NCI-H2029 treated with DMSO at 0.1 percent for 48 hours (cell line): ENCODE measurements at regions not wholly inside any gene's neighbourhood (a gene's known extent, or its start where the extent isn't known, plus 50 kb on each side); places are given as distances from the start of the nearest gene placed in this dataset.

ENCODE experiments used
- DNase-seq: peaks from one replicate; lab custom pipeline; 2025; lab: John Stamatoyannopoulos, UW

- DNase-seq = no peak
Observed at GRCh38 chr1:36675931-36676562, 193.3 kb upstream of the CSF3R start.

- no peak for DNase-seq
Observed at GRCh38 chr1:36675106-36675505, 192.4 kb upstream of the CSF3R start.

- peak; percentile 80 for DNase-seq
Observed at GRCh38 chr1:36673202-36673601, 190.5 kb upstream of the CSF3R start.

- no peak for DNase-seq
Observed at GRCh38 chr1:36669262-36669661, 186.5 kb upstream of the CSF3R start.

- no peak for DNase-seq
Observed at GRCh38 chr1:36667836-36668235, 185.1 kb upstream of the CSF3R start.

GRCh38 chr1:36667256-36667655 is 184.5 kb upstream of the CSF3R start:
- DNase-seq = no peak

- DNase-seq = no peak
Observed at GRCh38 chr1:36665478-36666080, 182.9 kb upstream of the CSF3R start.

- DNase-seq = no peak
Observed at GRCh38 chr1:36664571-36665287, 182.0 kb upstream of the CSF3R start.

GRCh38 chr1:36663772-36664430 is 181.2 kb upstream of the CSF3R start:
- DNase-seq = no peak

- DNase-seq = no peak
Observed at GRCh38 chr1:36658838-36659237, 176.1 kb upstream of the CSF3R start.

GRCh38 chr1:36657826-36658225 is 175.1 kb upstream of the CSF3R start:
- no peak for DNase-seq

- DNase-seq = no peak
Observed at GRCh38 chr1:36656838-36657237, 174.1 kb upstream of the CSF3R start.

- DNase-seq = no peak
Observed at GRCh38 chr1:36656271-36656670, 173.6 kb upstream of the CSF3R start.

GRCh38 chr1:36654586-36654985 is 171.9 kb upstream of the CSF3R start:
- DNase-seq = no peak

- peak; percentile 98 for DNase-seq
Observed at GRCh38 chr1:36653850-36654249, 171.1 kb upstream of the CSF3R start.

- no peak for DNase-seq
Observed at GRCh38 chr1:36652586-36652985, 169.9 kb upstream of the CSF3R start.

GRCh38 chr1:36652011-36652410 is 169.3 kb upstream of the CSF3R start:
- no peak for DNase-seq

- no peak for DNase-seq
Observed at GRCh38 chr1:36651176-36651910, 168.6 kb upstream of the CSF3R start.

- DNase-seq = peak; percentile 95
Observed at GRCh38 chr1:36650200-36651065, 167.7 kb upstream of the CSF3R start.

- DNase-seq = no peak
Observed at GRCh38 chr1:36645867-36646266, 163.2 kb upstream of the CSF3R start.

- no peak for DNase-seq
Observed at GRCh38 chr1:36644556-36644955, 161.8 kb upstream of the CSF3R start.
